Suprapubic skin (tissue), 3 donors: ENCODE measurements at regions not wholly inside any gene's neighbourhood (a gene's known extent, or its start where the extent isn't known, plus 50 kb on each side); places are given as distances from the start of the nearest gene placed in this dataset.

Experiments
- POLR2A ChIP-seq, 2 donors: fragments of 450-650 bp; IDR thresholded peaks; one replicate each; pipeline ENCODE4 v1.6.1; 2017; ENCODE audit warnings: antibody characterized with exemption in 2 of 2, mild to moderate bottlenecking in 2 of 2, moderate library complexity in 2 of 2
- TF ChIP-seq, protein P1 (sequence below), 2 donors: fragments of 200-600 bp in 1 of 2; fragments of 450-650 bp in 1 of 2; sonication (generic) in 1 of 2; IDR thresholded peaks; one replicate each; pipeline ENCODE4 v1.5.1; 2016 to 2019; ENCODE audit warnings: antibody characterized with exemption in 2 of 2, mild to moderate bottlenecking in 1 of 2, moderate library complexity in 1 of 2

DNA sequence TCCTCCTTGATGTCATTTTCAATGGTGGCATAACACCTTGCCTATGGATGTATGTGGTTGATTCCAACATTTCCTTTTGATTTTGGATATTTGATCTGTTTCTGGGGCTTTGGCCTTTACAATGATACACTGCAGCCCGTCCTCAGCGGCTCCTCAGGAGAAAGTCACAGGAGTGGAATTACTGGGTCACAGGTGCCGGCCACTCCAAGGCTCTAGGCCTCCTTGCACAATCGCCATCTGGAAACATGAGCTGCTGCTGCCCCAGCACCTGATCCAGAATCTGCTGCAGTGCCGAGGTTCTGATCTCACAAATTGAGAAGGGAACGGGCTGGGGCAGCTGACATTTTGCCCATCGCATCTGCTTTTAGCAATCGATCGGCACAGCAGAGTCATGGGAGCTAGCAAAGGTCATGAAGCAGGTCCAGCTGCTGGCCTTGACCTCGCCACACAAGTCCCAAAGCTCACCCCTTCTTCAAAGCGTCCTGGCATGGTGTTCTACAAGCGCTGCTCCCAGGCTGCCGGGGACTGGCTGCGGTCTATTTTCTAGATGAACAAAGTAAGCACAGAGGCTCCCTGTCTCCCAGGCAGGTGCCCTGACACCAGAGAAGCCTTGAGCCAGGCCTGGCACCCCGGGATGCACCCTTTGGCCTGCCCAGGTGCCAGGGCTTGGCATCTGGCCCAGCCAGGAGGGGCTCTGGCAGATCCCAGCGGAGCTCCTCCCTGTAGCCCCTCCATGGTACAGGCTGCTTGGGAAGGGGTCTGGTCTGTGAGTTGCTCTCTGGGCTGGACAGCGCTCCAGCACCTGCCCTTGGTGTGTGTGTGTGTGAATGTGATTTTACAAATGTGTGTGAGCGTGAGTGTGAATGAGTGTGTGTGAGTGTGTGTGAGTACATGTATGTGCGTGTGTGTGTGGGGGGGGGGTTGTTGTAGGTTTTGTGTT, 201.8 kb downstream of the GLRX3 start:
- TF ChIP-seq, protein P1, sequence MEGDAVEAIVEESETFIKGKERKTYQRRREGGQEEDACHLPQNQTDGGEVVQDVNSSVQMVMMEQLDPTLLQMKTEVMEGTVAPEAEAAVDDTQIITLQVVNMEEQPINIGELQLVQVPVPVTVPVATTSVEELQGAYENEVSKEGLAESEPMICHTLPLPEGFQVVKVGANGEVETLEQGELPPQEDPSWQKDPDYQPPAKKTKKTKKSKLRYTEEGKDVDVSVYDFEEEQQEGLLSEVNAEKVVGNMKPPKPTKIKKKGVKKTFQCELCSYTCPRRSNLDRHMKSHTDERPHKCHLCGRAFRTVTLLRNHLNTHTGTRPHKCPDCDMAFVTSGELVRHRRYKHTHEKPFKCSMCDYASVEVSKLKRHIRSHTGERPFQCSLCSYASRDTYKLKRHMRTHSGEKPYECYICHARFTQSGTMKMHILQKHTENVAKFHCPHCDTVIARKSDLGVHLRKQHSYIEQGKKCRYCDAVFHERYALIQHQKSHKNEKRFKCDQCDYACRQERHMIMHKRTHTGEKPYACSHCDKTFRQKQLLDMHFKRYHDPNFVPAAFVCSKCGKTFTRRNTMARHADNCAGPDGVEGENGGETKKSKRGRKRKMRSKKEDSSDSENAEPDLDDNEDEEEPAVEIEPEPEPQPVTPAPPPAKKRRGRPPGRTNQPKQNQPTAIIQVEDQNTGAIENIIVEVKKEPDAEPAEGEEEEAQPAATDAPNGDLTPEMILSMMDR (IDR thresholded peaks at IDR 0.05): no peak
- TF ChIP-seq POLR2A (IDR thresholded peaks at IDR 0.05): no peak
